Keratinocyte (primary cell): ENCODE measurements at regions not wholly inside any gene's neighbourhood (a gene's known extent, or its start where the extent isn't known, plus 50 kb on each side); places are given as distances from the start of the nearest gene placed in this dataset.

Experiments used
- EZH2 ChIP-seq: IDR thresholded peaks from one replicate; pipeline ENCODE4 v1.6.1; 2012; ENCODE audit warnings: inconsistent platforms, mild to moderate bottlenecking, low read length, moderate library complexity
- TF ChIP-seq, protein P1 (sequence below), 3 experiments: IDR thresholded peaks in 1 of 3; conservative IDR thresholded peaks in 1 of 3; optimal IDR thresholded peaks in 1 of 3; 2 replicates in 2 of 3; 3 replicates in 1 of 3; pipeline versions ENCODE3 to v1.5.1; 2011; ENCODE audit warnings: low read length in 3 of 3, mild to moderate bottlenecking in 3 of 3, moderate library complexity in 2 of 3, control low read depth in 1 of 3, inconsistent platforms in 1 of 3; ENCODE audit not compliant: insufficient read depth in 2 of 3; ENCODE audit errors: extremely low read depth in 1 of 3

DNA sequence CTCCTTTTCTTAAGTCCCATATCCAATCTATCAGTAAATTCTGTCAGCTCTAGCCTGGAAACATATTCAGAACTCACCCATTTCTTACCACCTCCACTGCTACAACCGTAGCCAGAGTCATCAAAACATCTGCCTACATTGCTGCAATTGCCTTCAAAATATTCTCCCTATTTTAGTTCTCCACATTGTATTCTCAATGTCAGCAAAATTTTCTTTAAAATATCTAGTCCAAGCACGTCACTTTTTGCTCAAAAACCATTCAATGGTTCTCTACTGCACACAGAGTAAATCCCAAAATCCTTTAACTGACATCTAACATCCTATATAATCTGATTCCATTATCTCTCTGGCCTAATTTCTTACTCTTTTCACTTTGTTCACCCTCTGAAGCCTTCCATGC lies 68.5 kb upstream of the ERBB4 start:
- TF ChIP-seq, protein P1, sequence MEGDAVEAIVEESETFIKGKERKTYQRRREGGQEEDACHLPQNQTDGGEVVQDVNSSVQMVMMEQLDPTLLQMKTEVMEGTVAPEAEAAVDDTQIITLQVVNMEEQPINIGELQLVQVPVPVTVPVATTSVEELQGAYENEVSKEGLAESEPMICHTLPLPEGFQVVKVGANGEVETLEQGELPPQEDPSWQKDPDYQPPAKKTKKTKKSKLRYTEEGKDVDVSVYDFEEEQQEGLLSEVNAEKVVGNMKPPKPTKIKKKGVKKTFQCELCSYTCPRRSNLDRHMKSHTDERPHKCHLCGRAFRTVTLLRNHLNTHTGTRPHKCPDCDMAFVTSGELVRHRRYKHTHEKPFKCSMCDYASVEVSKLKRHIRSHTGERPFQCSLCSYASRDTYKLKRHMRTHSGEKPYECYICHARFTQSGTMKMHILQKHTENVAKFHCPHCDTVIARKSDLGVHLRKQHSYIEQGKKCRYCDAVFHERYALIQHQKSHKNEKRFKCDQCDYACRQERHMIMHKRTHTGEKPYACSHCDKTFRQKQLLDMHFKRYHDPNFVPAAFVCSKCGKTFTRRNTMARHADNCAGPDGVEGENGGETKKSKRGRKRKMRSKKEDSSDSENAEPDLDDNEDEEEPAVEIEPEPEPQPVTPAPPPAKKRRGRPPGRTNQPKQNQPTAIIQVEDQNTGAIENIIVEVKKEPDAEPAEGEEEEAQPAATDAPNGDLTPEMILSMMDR (optimal IDR thresholded peaks at IDR 0.05 in 1 of 3, IDR thresholded peaks at IDR 0.05 in 1 of 3, conservative IDR thresholded peaks at IDR 0.05 in 1 of 3; ENCODE audit: extremely low read depth in 1 of 3, insufficient read depth in 2 of 3, low read length in 3 of 3) = no peak
- TF ChIP-seq EZH2 = no peak
